K562 (cell line): ENCODE measurements at regions not wholly inside any gene's neighbourhood (a gene's known extent, or its start where the extent isn't known, plus 50 kb on each side); places are given as distances from the start of the nearest gene placed in this dataset.

Source experiments
- ARID2 ChIP-seq: fragments of 450-650 bp; IDR thresholded peaks from 2 replicates; pipeline ENCODE4 v1.6.1; 2017; ENCODE audit warnings: antibody characterized with exemption, mild to moderate bottlenecking
- ASH1L ChIP-seq: fragments of 450-650 bp; IDR thresholded peaks from 2 replicates; pipeline ENCODE4 v1.6.1; 2018; ENCODE audit warnings: borderline replicate concordance, mild to moderate bottlenecking, low read depth; ENCODE audit not compliant: partially characterized antibody
- CEBPB ChIP-seq: fragments of 450-650 bp; IDR thresholded peaks from 2 replicates; pipeline ENCODE4 v1.6.1; 2016; ENCODE audit warnings: missing genetic modification characterization, missing compliant biosample characterization
- CEBPG ChIP-seq, 3 experiments: fragments of 200-800 bp in 1 of 3; sonication (Bioruptor generic) in 1 of 3; sonication (generic) in 1 of 3; formaldehyde crosslinking in 1 of 3; IDR thresholded peaks in 2 of 3; conservative IDR thresholded peaks in 1 of 3; 2 replicates each; pipeline versions ENCODE4 v1.6.1 to v1.8.0; 2016 to 2022; ENCODE audit warnings: missing compliant biosample characterization in 2 of 3, missing genetic modification characterization in 2 of 3, mild to moderate bottlenecking in 1 of 3, missing genetic modification reagents in 1 of 3
- DPF2 ChIP-seq: fragments of 450-650 bp; IDR thresholded peaks from 2 replicates; pipeline ENCODE4 v1.6.1; 2016
- HMGN3 ChIP-seq: IDR thresholded peaks from 2 replicates; pipeline ENCODE4 v1.6.1; 2011; ENCODE audit warnings: borderline replicate concordance, low read depth, mild to moderate bottlenecking, mixed read lengths, low read length; ENCODE audit not compliant: insufficient read length; ENCODE audit errors: extremely low read depth
- MED1 ChIP-seq: sonication (generic); formaldehyde crosslinking; IDR thresholded peaks from 2 replicates; pipeline ENCODE4 v1.8.1; 2023; ENCODE audit warnings: missing genetic modification reagents, borderline replicate concordance
- MYC ChIP-seq, 2 experiments: fragments of 250-450 bp in 1 of 2; sonication (Bioruptor Pico) in 1 of 2; IDR thresholded peaks; 2 replicates each; pipeline versions ENCODE4 v1.5.1 to v1.6.1; 2012 to 2021; ENCODE audit warnings: low read depth in 2 of 2, borderline replicate concordance in 1 of 2, improper control_type of control experiment in 1 of 2, low read length in 1 of 2, mild to moderate bottlenecking in 1 of 2, moderate library complexity in 1 of 2
- NR2C2 ChIP-seq, 2 experiments: fragments of 200-800 bp in 1 of 2; sonication (Bioruptor generic) in 1 of 2; sonication (generic) in 1 of 2; formaldehyde crosslinking in 1 of 2; IDR thresholded peaks; 2 replicates each; pipeline versions ENCODE4 v1.6.1 to v1.8.0; 2016 to 2022; ENCODE audit warnings: mild to moderate bottlenecking in 1 of 2, missing compliant biosample characterization in 1 of 2, missing genetic modification characterization in 1 of 2, missing genetic modification reagents in 1 of 2
- OTX1 ChIP-seq: fragments of 450-650 bp; formaldehyde crosslinking; IDR thresholded peaks from 2 replicates; pipeline ENCODE4 v1.4.0; 2022; ENCODE audit warnings: mild to moderate bottlenecking
- SAFB2 ChIP-seq: fragments of 200-400 bp; formaldehyde crosslinking; IDR thresholded peaks from 2 replicates; pipeline ENCODE4 v1.6.1; 2018; ENCODE audit warnings: borderline replicate concordance, low read length, low read depth, moderate library complexity; ENCODE audit not compliant: severe bottlenecking
- SP1 ChIP-seq: sonication (generic); formaldehyde crosslinking; IDR thresholded peaks from 2 replicates; pipeline ENCODE4 v1.8.1; 2022; ENCODE audit warnings: mild to moderate bottlenecking, missing genetic modification reagents
- TARDBP ChIP-seq: fragments of 450-650 bp; IDR thresholded peaks from 2 replicates; pipeline ENCODE4 v1.6.1; 2016
- TEAD1 ChIP-seq, 2 experiments: fragments of 450-650 bp in 1 of 2; sonication (generic) in 1 of 2; formaldehyde crosslinking; IDR thresholded peaks; 2 replicates each; pipeline versions ENCODE4 v1.4.0 to v1.8.0; 2020 to 2022; ENCODE audit warnings: mild to moderate bottlenecking in 2 of 2, missing genetic modification reagents in 1 of 2
- ZNF224 ChIP-seq: sonication (generic); formaldehyde crosslinking; IDR thresholded peaks from 2 replicates; pipeline ENCODE4 v1.8.0; 2022; ENCODE audit warnings: mild to moderate bottlenecking, missing genetic modification reagents
- ZNF347 ChIP-seq: fragments of 450-650 bp; formaldehyde crosslinking; IDR thresholded peaks from 2 replicates; pipeline ENCODE4 v1.4.0; 2020; ENCODE audit warnings: low read depth, mild to moderate bottlenecking, moderate library complexity
- TF ChIP-seq, protein P1 (sequence below): sonication (generic); formaldehyde crosslinking; IDR thresholded peaks from 2 replicates; pipeline ENCODE4 v1.8.0; 2023; ENCODE audit warnings: missing genetic modification reagents, mild to moderate bottlenecking, borderline replicate concordance
- TF ChIP-seq, protein P2 (sequence below): fragments of 250-450 bp; sonication (Bioruptor Pico); IDR thresholded peaks from 2 replicates; pipeline ENCODE4 v1.5.0; 2021; ENCODE audit warnings: mild to moderate bottlenecking, borderline replicate concordance

DNA sequence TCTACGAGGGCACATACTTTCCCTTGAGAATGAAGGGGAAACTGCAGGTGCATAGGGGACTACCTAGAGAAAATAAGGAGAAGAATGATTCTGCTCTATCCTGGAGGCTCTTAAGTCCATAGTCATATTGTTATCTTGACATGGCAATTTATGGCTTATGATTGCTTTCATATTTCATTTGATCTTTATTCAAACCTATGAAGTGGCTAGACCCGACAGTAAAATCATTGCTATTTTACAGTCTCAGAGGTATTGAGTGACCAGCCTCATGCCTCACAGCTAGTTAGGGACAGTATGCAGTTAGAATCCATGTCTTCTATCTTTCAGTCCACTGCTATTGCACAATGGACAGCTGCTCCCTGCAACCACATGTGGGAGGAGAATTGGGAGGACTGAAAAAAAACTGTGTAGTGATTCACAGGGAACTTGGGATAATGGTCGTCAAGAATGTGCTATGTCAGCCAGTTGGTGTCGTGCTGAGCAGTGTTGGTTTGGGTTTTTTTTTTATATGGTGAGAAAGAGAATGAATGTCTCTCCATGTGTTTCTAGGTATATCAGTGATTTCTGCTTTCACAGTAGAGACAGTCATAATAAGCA is 63.2 kb upstream of the SPPL2A start (continued):
- TF ChIP-seq, protein P1, sequence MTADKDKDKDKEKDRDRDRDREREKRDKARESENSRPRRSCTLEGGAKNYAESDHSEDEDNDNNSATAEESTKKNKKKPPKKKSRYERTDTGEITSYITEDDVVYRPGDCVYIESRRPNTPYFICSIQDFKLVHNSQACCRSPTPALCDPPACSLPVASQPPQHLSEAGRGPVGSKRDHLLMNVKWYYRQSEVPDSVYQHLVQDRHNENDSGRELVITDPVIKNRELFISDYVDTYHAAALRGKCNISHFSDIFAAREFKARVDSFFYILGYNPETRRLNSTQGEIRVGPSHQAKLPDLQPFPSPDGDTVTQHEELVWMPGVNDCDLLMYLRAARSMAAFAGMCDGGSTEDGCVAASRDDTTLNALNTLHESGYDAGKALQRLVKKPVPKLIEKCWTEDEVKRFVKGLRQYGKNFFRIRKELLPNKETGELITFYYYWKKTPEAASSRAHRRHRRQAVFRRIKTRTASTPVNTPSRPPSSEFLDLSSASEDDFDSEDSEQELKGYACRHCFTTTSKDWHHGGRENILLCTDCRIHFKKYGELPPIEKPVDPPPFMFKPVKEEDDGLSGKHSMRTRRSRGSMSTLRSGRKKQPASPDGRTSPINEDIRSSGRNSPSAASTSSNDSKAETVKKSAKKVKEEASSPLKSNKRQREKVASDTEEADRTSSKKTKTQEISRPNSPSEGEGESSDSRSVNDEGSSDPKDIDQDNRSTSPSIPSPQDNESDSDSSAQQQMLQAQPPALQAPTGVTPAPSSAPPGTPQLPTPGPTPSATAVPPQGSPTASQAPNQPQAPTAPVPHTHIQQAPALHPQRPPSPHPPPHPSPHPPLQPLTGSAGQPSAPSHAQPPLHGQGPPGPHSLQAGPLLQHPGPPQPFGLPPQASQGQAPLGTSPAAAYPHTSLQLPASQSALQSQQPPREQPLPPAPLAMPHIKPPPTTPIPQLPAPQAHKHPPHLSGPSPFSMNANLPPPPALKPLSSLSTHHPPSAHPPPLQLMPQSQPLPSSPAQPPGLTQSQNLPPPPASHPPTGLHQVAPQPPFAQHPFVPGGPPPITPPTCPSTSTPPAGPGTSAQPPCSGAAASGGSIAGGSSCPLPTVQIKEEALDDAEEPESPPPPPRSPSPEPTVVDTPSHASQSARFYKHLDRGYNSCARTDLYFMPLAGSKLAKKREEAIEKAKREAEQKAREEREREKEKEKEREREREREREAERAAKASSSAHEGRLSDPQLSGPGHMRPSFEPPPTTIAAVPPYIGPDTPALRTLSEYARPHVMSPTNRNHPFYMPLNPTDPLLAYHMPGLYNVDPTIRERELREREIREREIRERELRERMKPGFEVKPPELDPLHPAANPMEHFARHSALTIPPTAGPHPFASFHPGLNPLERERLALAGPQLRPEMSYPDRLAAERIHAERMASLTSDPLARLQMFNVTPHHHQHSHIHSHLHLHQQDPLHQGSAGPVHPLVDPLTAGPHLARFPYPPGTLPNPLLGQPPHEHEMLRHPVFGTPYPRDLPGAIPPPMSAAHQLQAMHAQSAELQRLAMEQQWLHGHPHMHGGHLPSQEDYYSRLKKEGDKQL (CRISPR knock-in tag): no peak
- TF ChIP-seq CEBPG (CRISPR knock-in tag; IDR thresholded peaks at IDR 0.05) (peak; percentile 91), CEBPG (tag; conservative IDR thresholded peaks at IDR 0.05 in 1 of 2, IDR thresholded peaks at IDR 0.05 in 1 of 2) (peak; percentile 99), TEAD1 (CRISPR knock-in tag; IDR thresholded peaks at IDR 0.05) (peak in 1 of 2 experiments; percentile 76; a peak in 1 of 4 replicates), NR2C2 (CRISPR knock-in tag; IDR thresholded peaks at IDR 0.05) (no peak), NR2C2 (tag; IDR thresholded peaks at IDR 0.05) (no peak), SAFB2 (no peak), ZNF347 (CRISPR knock-in tag) (no peak), CEBPB (tag) (peak; percentile 99), TARDBP (no peak), MED1 (CRISPR knock-in tag) (no peak), SP1 (CRISPR knock-in tag) (no peak), ZNF224 (CRISPR knock-in tag) (no peak), HMGN3 (no peak), MYC (IDR thresholded peaks at IDR 0.05; ENCODE audit: low read depth, low read length) (peak; percentile 53), MYC (CRISPR knock-in tag; IDR thresholded peaks at IDR 0.05; ENCODE audit: borderline replicate concordance, low read depth) (no peak), ARID2 (no peak), OTX1 (no peak), ASH1L (no peak), DPF2 (0 out of 2 replicates have a peak, but pooled peaks have one; percentile 24)
- TF ChIP-seq, protein P2, sequence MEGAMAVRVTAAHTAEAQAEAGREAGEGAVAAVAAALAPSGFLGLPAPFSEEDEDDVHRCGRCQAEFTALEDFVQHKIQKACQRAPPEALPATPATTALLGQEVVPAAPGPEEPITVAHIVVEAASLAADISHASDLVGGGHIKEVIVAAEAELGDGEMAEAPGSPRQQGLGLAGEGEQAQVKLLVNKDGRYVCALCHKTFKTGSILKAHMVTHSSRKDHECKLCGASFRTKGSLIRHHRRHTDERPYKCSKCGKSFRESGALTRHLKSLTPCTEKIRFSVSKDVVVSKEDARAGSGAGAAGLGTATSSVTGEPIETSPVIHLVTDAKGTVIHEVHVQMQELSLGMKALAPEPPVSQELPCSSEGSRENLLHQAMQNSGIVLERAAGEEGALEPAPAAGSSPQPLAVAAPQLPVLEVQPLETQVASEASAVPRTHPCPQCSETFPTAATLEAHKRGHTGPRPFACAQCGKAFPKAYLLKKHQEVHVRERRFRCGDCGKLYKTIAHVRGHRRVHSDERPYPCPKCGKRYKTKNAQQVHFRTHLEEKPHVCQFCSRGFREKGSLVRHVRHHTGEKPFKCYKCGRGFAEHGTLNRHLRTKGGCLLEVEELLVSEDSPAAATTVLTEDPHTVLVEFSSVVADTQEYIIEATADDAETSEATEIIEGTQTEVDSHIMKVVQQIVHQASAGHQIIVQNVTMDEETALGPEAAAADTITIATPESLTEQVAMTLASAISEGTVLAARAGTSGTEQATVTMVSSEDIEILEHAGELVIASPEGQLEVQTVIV (CRISPR knock-in tag): no peak
